Stomach (tissue), 4 donors: ENCODE measurements at regions not wholly inside any gene's neighbourhood (a gene's known extent, or its start where the extent isn't known, plus 50 kb on each side); places are given as distances from the start of the nearest gene placed in this dataset.

ENCODE experiments used
- POLR2A ChIP-seq, 4 donors: fragments of 450-650 bp; IDR thresholded peaks; one replicate each; pipeline ENCODE4 v1.6.1; 2016; ENCODE audit warnings: antibody characterized with exemption in 4 of 4, control low read depth in 2 of 4, mild to moderate bottlenecking in 1 of 4, moderate library complexity in 1 of 4
- TF ChIP-seq, protein P1 (sequence below), 7 experiments: fragments of 450-650 bp in 4 of 7; fragments of 200-600 bp in 3 of 7; sonication (generic) in 3 of 7; IDR thresholded peaks; one replicate each; pipeline ENCODE4 v1.5.1; 2016 to 2019; ENCODE audit warnings: antibody characterized with exemption in 7 of 7, control low read depth in 2 of 7, mild to moderate bottlenecking in 1 of 7

DNA sequence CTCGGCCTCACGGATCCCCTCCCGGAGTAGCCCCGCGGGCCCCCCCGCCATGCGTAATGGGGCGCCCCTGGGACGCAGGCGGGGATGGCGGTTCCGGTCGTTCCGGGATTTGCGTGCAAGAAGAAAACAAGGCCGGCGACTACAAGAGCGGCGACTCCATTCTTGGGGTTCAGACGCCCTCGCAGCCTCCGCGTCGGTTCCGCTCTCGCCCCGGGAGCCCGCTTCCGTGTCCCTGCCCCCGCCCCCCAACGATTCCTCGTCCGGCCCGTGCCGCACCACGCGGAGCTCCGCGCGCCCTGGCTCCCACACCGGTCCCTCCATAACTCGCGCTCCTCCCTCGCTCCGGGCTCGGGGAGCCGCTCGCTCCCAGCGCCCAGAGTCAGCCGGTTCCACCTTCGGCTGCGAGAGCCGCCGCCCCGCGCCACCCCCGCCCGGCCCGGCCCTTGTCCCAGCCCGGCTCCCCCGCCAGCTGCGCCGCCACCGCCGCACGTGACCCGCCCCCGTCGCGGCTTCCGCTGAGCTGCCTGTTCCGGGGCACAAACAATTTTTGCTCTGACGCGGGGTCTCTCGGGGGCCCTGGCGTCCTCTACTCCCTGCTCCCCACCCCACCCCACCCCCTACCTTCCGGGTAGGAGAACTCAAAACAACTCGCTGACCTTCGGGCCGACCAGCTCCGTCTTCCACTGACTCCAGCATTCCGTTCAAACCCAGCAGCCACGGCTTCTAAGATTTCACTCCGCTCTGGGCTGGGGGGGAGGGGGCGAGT lies 78.8 kb upstream of the BCOR start:
- TF ChIP-seq, protein P1, sequence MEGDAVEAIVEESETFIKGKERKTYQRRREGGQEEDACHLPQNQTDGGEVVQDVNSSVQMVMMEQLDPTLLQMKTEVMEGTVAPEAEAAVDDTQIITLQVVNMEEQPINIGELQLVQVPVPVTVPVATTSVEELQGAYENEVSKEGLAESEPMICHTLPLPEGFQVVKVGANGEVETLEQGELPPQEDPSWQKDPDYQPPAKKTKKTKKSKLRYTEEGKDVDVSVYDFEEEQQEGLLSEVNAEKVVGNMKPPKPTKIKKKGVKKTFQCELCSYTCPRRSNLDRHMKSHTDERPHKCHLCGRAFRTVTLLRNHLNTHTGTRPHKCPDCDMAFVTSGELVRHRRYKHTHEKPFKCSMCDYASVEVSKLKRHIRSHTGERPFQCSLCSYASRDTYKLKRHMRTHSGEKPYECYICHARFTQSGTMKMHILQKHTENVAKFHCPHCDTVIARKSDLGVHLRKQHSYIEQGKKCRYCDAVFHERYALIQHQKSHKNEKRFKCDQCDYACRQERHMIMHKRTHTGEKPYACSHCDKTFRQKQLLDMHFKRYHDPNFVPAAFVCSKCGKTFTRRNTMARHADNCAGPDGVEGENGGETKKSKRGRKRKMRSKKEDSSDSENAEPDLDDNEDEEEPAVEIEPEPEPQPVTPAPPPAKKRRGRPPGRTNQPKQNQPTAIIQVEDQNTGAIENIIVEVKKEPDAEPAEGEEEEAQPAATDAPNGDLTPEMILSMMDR (IDR thresholded peaks at IDR 0.05) = no peak
- no peak for TF ChIP-seq POLR2A (IDR thresholded peaks at IDR 0.05)
